Karpas-422 (cell line): ENCODE measurements at regions not wholly inside any gene's neighbourhood (a gene's known extent, or its start where the extent isn't known, plus 50 kb on each side); places are given as distances from the start of the nearest gene placed in this dataset.

Experiments used
- DNase-seq: peaks from one replicate; pipeline ENCODE4 v3.0.0-alpha.2; 2015
- H2AFZ ChIP-seq: fragments of 200-600 bp; sonication (generic); 2 replicates; pipeline ENCODE4 v1.6.1; 2014; ENCODE audit warnings: antibody characterized with exemption, low read length, mixed read lengths
- H3K27ac ChIP-seq: fragments of 200-600 bp; sonication (generic); 2 replicates; pipeline ENCODE4 v1.5.1; 2014; ENCODE audit warnings: mild to moderate bottlenecking, low read length, moderate library complexity
- H3K27me3 ChIP-seq: fragments of 200-600 bp; sonication (generic); 2 replicates; pipeline ENCODE4 v1.6.1; 2014; ENCODE audit warnings: low read length, mixed read lengths
- H3K36me3 ChIP-seq: fragments of 200-600 bp; sonication (generic); 2 replicates; pipeline ENCODE4 v1.6.1; 2014; ENCODE audit warnings: low read length, mixed read lengths; ENCODE audit not compliant: insufficient read depth
- H3K4me1 ChIP-seq: fragments of 200-600 bp; sonication (generic); 2 replicates; pipeline ENCODE4 v1.6.1; 2014; ENCODE audit warnings: mild to moderate bottlenecking, low read length, mixed read lengths
- H3K4me2 ChIP-seq: fragments of 200-600 bp; sonication (generic); 2 replicates; pipeline ENCODE4 v1.6.1; 2014; ENCODE audit warnings: low read length, low read depth, mild to moderate bottlenecking; ENCODE audit not compliant: poor library complexity, severe bottlenecking
- H3K4me3 ChIP-seq: fragments of 200-600 bp; sonication (generic); 2 replicates; pipeline ENCODE4 v1.5.1; 2014; ENCODE audit warnings: mild to moderate bottlenecking, antibody characterized with exemption, low read length, mixed read lengths
- H3K79me2 ChIP-seq: fragments of 200-600 bp; sonication (generic); 2 replicates; pipeline ENCODE4 v1.6.1; 2014; ENCODE audit warnings: mild to moderate bottlenecking, low read length, mixed read lengths
- H3K9ac ChIP-seq: fragments of 200-600 bp; sonication (generic); 2 replicates; pipeline ENCODE4 v1.6.0; 2014; ENCODE audit warnings: low read length
- H3K9me2 ChIP-seq: fragments of 200-600 bp; sonication (generic), shearing (Covaris generic); replicated peaks from 2 replicates; pipeline ENCODE4 v1.6.0; 2014; ENCODE audit warnings: mild to moderate bottlenecking, low read length, moderate library complexity; ENCODE audit not compliant: insufficient read depth
- H3K9me3 ChIP-seq: fragments of 300-700, 200-600 bp; sonication (generic); 2 replicates; pipeline ENCODE4 v1.6.1; 2014; ENCODE audit warnings: low read length, mixed read lengths
- H4K20me1 ChIP-seq: fragments of 200-600 bp; sonication (generic); 2 replicates; pipeline ENCODE4 v1.6.1; 2014; ENCODE audit warnings: mild to moderate bottlenecking, antibody characterized with exemption, low read length, low read depth; ENCODE audit not compliant: insufficient read depth

GRCh38 chr13:99884913-99885312, 86.7 kb downstream of the ZIC5 start:
- Histone ChIP-seq H3K27me3 (no peaks in the 10 kb centered on the region), H3K79me2 (no peaks in the 10 kb centered on the region; the same call in 1 of the 2 replicates), H3K27ac (no peak overlapping the region), H3K4me3 (no peak overlapping the region), H2AFZ (no peak overlapping the region), H3K9me3 (no peaks in the 10 kb centered on the region), H3K36me3 (no peaks in the 10 kb centered on the region), H3K9ac (no peak overlapping the region; the same call in 1 of the 2 replicates), H3K9me2 (no peaks in the 10 kb centered on the region), H3K4me2 (no peak overlapping the region), H4K20me1 (no peaks in the 10 kb centered on the region), H3K4me1 (peaks cover 57% of the 10 kb centered on the region)
- DNase-seq: no peak

GRCh38 chr13:99883805-99884204, 87.8 kb downstream of the ZIC5 start:
- Histone ChIP-seq H3K4me2 (peak overlapping the region; percentile 89), H3K4me3 (peak overlapping the region; percentile 72), H4K20me1 (no peaks in the 10 kb centered on the region)

GRCh38 chr13:99878921-99879610, 92.5 kb downstream of the ZIC5 start:
- Histone ChIP-seq H4K20me1 (no peaks in the 10 kb centered on the region), H3K36me3 (no peaks in the 10 kb centered on the region), H3K9me2 (no peaks in the 10 kb centered on the region), H3K4me2 (peak overlapping the region; percentile 33), H3K9me3 (no peaks in the 10 kb centered on the region), H3K27me3 (no peaks in the 10 kb centered on the region), H3K79me2 (no peaks in the 10 kb centered on the region; the same call in 1 of the 2 replicates), H2AFZ (no peak overlapping the region), H3K27ac (peak overlapping the region; percentile 74), H3K4me3 (no peak overlapping the region; the same call in 1 of the 2 replicates), H3K9ac (peak overlapping the region; percentile 22), H3K4me1 (peaks cover 90% of the 10 kb centered on the region)
- no peak for DNase-seq

More at GRCh38 chr13:99883805-99884204, 87.8 kb downstream of the ZIC5 start:
- Histone ChIP-seq H3K27ac (peak overlapping the region; percentile 92), H2AFZ (no peak overlapping the region), H3K9me3 (no peaks in the 10 kb centered on the region), H3K9me2 (no peaks in the 10 kb centered on the region), H3K79me2 (no peaks in the 10 kb centered on the region; the same call in 1 of the 2 replicates), H3K27me3 (no peaks in the 10 kb centered on the region), H3K4me1 (peaks cover 67% of the 10 kb centered on the region), H3K36me3 (no peaks in the 10 kb centered on the region), H3K9ac (peak overlapping the region; percentile 82)
- peak; percentile 87 for DNase-seq

- H3K4me3 ChIP-seq: no peak overlapping the region
These were observed 94.9 kb downstream of the ZIC5 start for GRCh38 chr13:99876651-99877050.

GRCh38 chr13:99875391-99875790, 96.2 kb downstream of the ZIC5 start:
- H3K36me3 ChIP-seq: no peaks in the 10 kb centered on the region
- peaks cover 91% of the 10 kb centered on the region for H3K4me1 ChIP-seq
- no peak overlapping the region for H3K4me3 ChIP-seq
- H3K4me2 ChIP-seq: peak overlapping the region; percentile 31
- no peaks in the 10 kb centered on the region for H3K9me2 ChIP-seq
- peak overlapping the region; percentile 36 for H3K9ac ChIP-seq
- no peaks in the 10 kb centered on the region for H3K27me3 ChIP-seq
- DNase-seq: no peak
- no peaks in the 10 kb centered on the region for H3K79me2 ChIP-seq
- no peaks in the 10 kb centered on the region for H4K20me1 ChIP-seq
- peak overlapping the region; percentile 70 for H3K27ac ChIP-seq
- 0 out of 2 replicates have a peak overlapping the region, but pooled peaks have one; percentile 22 for H2AFZ ChIP-seq
- H3K9me3 ChIP-seq: no peaks in the 10 kb centered on the region

More at GRCh38 chr13:99876651-99877050, 94.9 kb downstream of the ZIC5 start:
- Histone ChIP-seq H3K9me3 (no peaks in the 10 kb centered on the region), H3K27ac (peak overlapping the region; percentile 53), H3K79me2 (no peaks in the 10 kb centered on the region), H3K9me2 (no peaks in the 10 kb centered on the region), H4K20me1 (no peaks in the 10 kb centered on the region), H3K9ac (no peak overlapping the region), H3K36me3 (no peaks in the 10 kb centered on the region), H3K27me3 (no peaks in the 10 kb centered on the region), H3K4me2 (no peak overlapping the region), H2AFZ (no peak overlapping the region), H3K4me1 (peaks cover 91% of the 10 kb centered on the region)
- no peak for DNase-seq

- no peak for DNase-seq
- H3K4me2 ChIP-seq: peak overlapping the region; percentile 58
- no peaks in the 10 kb centered on the region for H3K9me2 ChIP-seq
- H2AFZ ChIP-seq: no peak overlapping the region
- no peaks in the 10 kb centered on the region for H4K20me1 ChIP-seq
- no peaks in the 10 kb centered on the region for H3K9me3 ChIP-seq
- H3K27ac ChIP-seq: peak overlapping the region; percentile 70
- no peaks in the 10 kb centered on the region for H3K36me3 ChIP-seq
- H3K4me1 ChIP-seq: peaks cover 93% of the 10 kb centered on the region
- H3K27me3 ChIP-seq: no peaks in the 10 kb centered on the region
- no peaks in the 10 kb centered on the region for H3K79me2 ChIP-seq
- no peak overlapping the region for H3K9ac ChIP-seq
- H3K4me3 ChIP-seq: no peak overlapping the region
These were observed 97.6 kb downstream of the ZIC5 start for GRCh38 chr13:99873832-99874430.

DNA sequence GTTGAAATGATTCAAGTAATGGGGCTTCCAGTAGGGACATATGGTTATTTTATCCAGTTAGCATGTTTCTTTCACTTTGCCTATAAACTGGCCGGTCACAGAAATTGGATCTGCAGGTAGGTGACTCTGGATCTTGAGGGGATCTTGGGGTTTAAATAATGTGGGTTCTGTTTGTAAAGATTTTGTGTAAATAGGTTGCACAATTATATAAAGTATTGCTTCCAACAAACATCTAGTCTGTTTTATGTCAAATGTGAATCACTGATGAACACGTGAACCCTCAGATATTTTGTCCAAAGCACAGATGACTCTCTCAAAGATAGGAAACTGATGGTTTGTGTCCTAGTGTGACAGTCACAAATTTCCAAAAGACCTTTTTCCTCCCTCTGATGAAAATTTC, 98.4 kb downstream of the ZIC5 start:
- H3K36me3 ChIP-seq: no peaks in the 10 kb centered on the region
- peaks cover 92% of the 10 kb centered on the region for H3K4me1 ChIP-seq
- no peaks in the 10 kb centered on the region for H4K20me1 ChIP-seq
- H3K27ac ChIP-seq: peak overlapping the region; percentile 70
- no peak overlapping the region for H2AFZ ChIP-seq
- no peak for DNase-seq
- peak overlapping the region; percentile 58 for H3K4me2 ChIP-seq
- H3K4me3 ChIP-seq: no peak overlapping the region
- peak overlapping the region; percentile 16; the same call in 1 of the 2 replicates for H3K9ac ChIP-seq
- H3K27me3 ChIP-seq: no peaks in the 10 kb centered on the region
- no peaks in the 10 kb centered on the region for H3K79me2 ChIP-seq
- H3K9me2 ChIP-seq: no peaks in the 10 kb centered on the region
- no peaks in the 10 kb centered on the region for H3K9me3 ChIP-seq

GRCh38 chr13:99871249-99871898, 100.2 kb downstream of the ZIC5 start:
- Histone ChIP-seq H3K36me3 (no peaks in the 10 kb centered on the region), H3K4me3 (peak overlapping the region; percentile 12; the same call in 1 of the 2 replicates), H2AFZ (no peak overlapping the region), H3K9me2 (no peaks in the 10 kb centered on the region), H3K27me3 (no peaks in the 10 kb centered on the region), H3K9ac (0 out of 2 replicates have a peak overlapping the region, but pooled peaks have one; percentile 16), H3K4me2 (peak overlapping the region; percentile 58), H3K4me1 (peaks cover 91% of the 10 kb centered on the region), H3K9me3 (no peaks in the 10 kb centered on the region), H3K27ac (peak overlapping the region; percentile 66), H4K20me1 (no peaks in the 10 kb centered on the region), H3K79me2 (no peaks in the 10 kb centered on the region)
- peak; percentile 61 for DNase-seq
